GM23338 (cell line): ENCODE measurements at regions not wholly inside any gene's neighbourhood (a gene's known extent, or its start where the extent isn't known, plus 50 kb on each side); places are given as distances from the start of the nearest gene placed in this dataset.

Experiments used
- ATAC-seq: fragments of 200-7000 bp; cut with Tn5 transposase; 3 replicates; pipeline ENCODE4 v1.9.1; 2020
- DNase-seq: peaks from one replicate; pipeline ENCODE4 v3.0.0-alpha.2; 2015; ENCODE audit warnings: low spot score
- H2AFZ ChIP-seq: fragments of 200-600 bp; sonication (generic); 2 replicates; pipeline ENCODE4 v1.8.0; 2016; ENCODE audit warnings: antibody characterized with exemption, mild to moderate bottlenecking, moderate library complexity
- H3F3A ChIP-seq: fragments of 200-600 bp; sonication (generic); replicated peaks from 2 replicates; pipeline ENCODE4 v1.8.0; 2017; ENCODE audit warnings: antibody characterized with exemption, mixed run types, low read depth
- H3K27ac ChIP-seq: fragments of 200-600 bp; sonication (generic); 2 replicates; pipeline ENCODE4 v1.6.1; 2016; ENCODE audit warnings: low read depth
- H3K27me3 ChIP-seq: fragments of 200-600 bp; sonication (generic); 2 replicates; pipeline ENCODE4 v1.8.0; 2016; ENCODE audit warnings: mild to moderate bottlenecking, mixed run types, moderate library complexity; ENCODE audit not compliant: insufficient read depth
- H3K36me3 ChIP-seq: fragments of 200-600 bp; sonication (generic); 2 replicates; pipeline ENCODE4 v1.8.0; 2016; ENCODE audit warnings: mild to moderate bottlenecking; ENCODE audit not compliant: insufficient read depth
- H3K4me1 ChIP-seq: fragments of 200-600 bp; sonication (generic); 2 replicates; pipeline ENCODE4 v1.8.0; 2016; ENCODE audit warnings: mild to moderate bottlenecking, moderate library complexity; ENCODE audit not compliant: insufficient read depth
- H3K4me2 ChIP-seq: fragments of 200-600 bp; sonication (generic); 2 replicates; pipeline ENCODE4 v1.7.1; 2017; ENCODE audit warnings: mixed run types
- H3K4me3 ChIP-seq: fragments of 200-600 bp; sonication (generic); 2 replicates; pipeline ENCODE4 v1.6.1; 2016; ENCODE audit warnings: mixed run types
- H3K79me2 ChIP-seq: fragments of 200-600 bp; sonication (generic); replicated peaks from 2 replicates; pipeline ENCODE4 v1.8.0; 2017; ENCODE audit warnings: mild to moderate bottlenecking; ENCODE audit not compliant: insufficient read depth
- H3K9me2 ChIP-seq: fragments of 200-600 bp; sonication (generic); 2 replicates; pipeline ENCODE4 v1.8.0; 2017; ENCODE audit not compliant: insufficient read depth
- H4K20me1 ChIP-seq: fragments of 200-600 bp; sonication (generic); replicated peaks from 2 replicates; pipeline ENCODE4 v1.8.0; 2017; ENCODE audit warnings: mild to moderate bottlenecking; ENCODE audit not compliant: insufficient read depth
- H3K27ac Mint-ChIP-seq: 2 replicates; pipeline ENCODE4 v1.8.0; 2020; ENCODE audit warnings: inconsistent platforms, mild to moderate bottlenecking, moderate library complexity, mixed read lengths
- H3K27me3 Mint-ChIP-seq: 3 replicates; pipeline ENCODE4 v1.8.0; 2022; ENCODE audit warnings: low read depth, mild to moderate bottlenecking, moderate library complexity, mixed read lengths, inconsistent platforms; ENCODE audit not compliant: insufficient read depth, poor library complexity
- H3K36me3 Mint-ChIP-seq: 3 replicates; pipeline ENCODE4 v1.8.0; 2021; ENCODE audit warnings: low read depth, mild to moderate bottlenecking, inconsistent platforms, moderate library complexity, mixed read lengths
- H3K4me1 Mint-ChIP-seq: 3 replicates; pipeline ENCODE4 v1.8.0; 2020; ENCODE audit warnings: mild to moderate bottlenecking, inconsistent platforms, mixed read lengths
- H3K4me3 Mint-ChIP-seq: 3 replicates; pipeline ENCODE4 v1.8.0; 2021; ENCODE audit warnings: moderate library complexity, mild to moderate bottlenecking, inconsistent platforms, mixed read lengths
- H3K9me3 Mint-ChIP-seq: 3 replicates; pipeline ENCODE4 v1.8.0; 2020; ENCODE audit warnings: moderate library complexity, mild to moderate bottlenecking, inconsistent platforms, mixed read lengths
- CREB1 ChIP-seq: fragments of 250-450 bp; sonication (Bioruptor Pico); IDR thresholded peaks from 2 replicates; pipeline ENCODE4 v1.5.0; 2020; ENCODE audit warnings: low read depth, mild to moderate bottlenecking, moderate library complexity
- CTCF ChIP-seq, 2 experiments: fragments of 200-600 bp in 1 of 2; sonication (generic) in 1 of 2; conservative IDR thresholded peaks; 2 replicates each; pipeline versions ENCODE4 v1.5.1 to v1.6.1; 2016 to 2017; ENCODE audit warnings: antibody characterized with exemption in 2 of 2, low read depth in 2 of 2, mild to moderate bottlenecking in 2 of 2, moderate library complexity in 1 of 2
- ETS1 ChIP-seq: IDR thresholded peaks from 2 replicates; pipeline ENCODE4 v1.6.1; 2016; ENCODE audit warnings: antibody characterized with exemption
- EZH2 ChIP-seq: fragments of 200-600 bp; sonication (generic); IDR thresholded peaks from one replicate; pipeline ENCODE4 v1.8.0; 2017; ENCODE audit warnings: antibody characterized with exemption, mild to moderate bottlenecking, low read depth; ENCODE audit not compliant: unreplicated experiment
- EZH2phosphoT487 ChIP-seq: fragments of 200-600 bp; sonication (generic); IDR thresholded peaks from one replicate; pipeline ENCODE4 v1.8.1; 2018; ENCODE audit warnings: antibody characterized with exemption; ENCODE audit not compliant: unreplicated experiment
- JUNB ChIP-seq: IDR thresholded peaks from one replicate; pipeline ENCODE4 v1.6.1; 2016; ENCODE audit warnings: antibody characterized with exemption; ENCODE audit not compliant: unreplicated experiment
- NANOG ChIP-seq: IDR thresholded peaks from 2 replicates; pipeline ENCODE4 v1.6.1; 2016; ENCODE audit warnings: antibody characterized with exemption, borderline replicate concordance
- POLR2AphosphoS5 ChIP-seq: IDR thresholded peaks from 2 replicates; pipeline ENCODE4 v1.6.1; 2016; ENCODE audit warnings: antibody characterized with exemption, low read depth
- REST ChIP-seq: IDR thresholded peaks from one replicate; pipeline ENCODE4 v1.6.1; 2018; ENCODE audit warnings: antibody characterized with exemption; ENCODE audit not compliant: unreplicated experiment
- STAT1 ChIP-seq: IDR thresholded peaks from one replicate; pipeline ENCODE4 v1.6.1; 2016; ENCODE audit warnings: antibody characterized with exemption; ENCODE audit not compliant: unreplicated experiment
- ZNF114 ChIP-seq: fragments of 250-450 bp; sonication (Bioruptor Pico); IDR thresholded peaks from 2 replicates; pipeline ENCODE4 v1.5.0; 2020; ENCODE audit warnings: mild to moderate bottlenecking, moderate library complexity
- ZNF331 ChIP-seq: fragments of 250-450 bp; sonication (Bioruptor Pico); IDR thresholded peaks from 2 replicates; pipeline ENCODE4 v1.5.0; 2020; ENCODE audit warnings: low read depth, mild to moderate bottlenecking, moderate library complexity
- ZNF462 ChIP-seq: fragments of 250-450 bp; sonication (Bioruptor Pico); IDR thresholded peaks from 2 replicates; pipeline ENCODE4 v1.5.0; 2020; ENCODE audit warnings: mild to moderate bottlenecking, moderate library complexity

GRCh38 chr11:129610125-129610524 lies 205.5 kb upstream of the TMEM45B start:
- Histone ChIP-seq H3K4me2 (no peak overlapping the region), H3K27me3 (no peaks in the 10 kb centered on the region), H3K36me3 (no peaks in the 10 kb centered on the region), H4K20me1 (no peaks in the 10 kb centered on the region), H3K4me1 (no peaks in the 10 kb centered on the region), H3K9me2 (no peaks in the 10 kb centered on the region), H3F3A (no peaks in the 10 kb centered on the region), H3K79me2 (no peaks in the 10 kb centered on the region), H3K4me3 (no peak overlapping the region), H3K27ac (no peak overlapping the region), H2AFZ (no peak overlapping the region)
- H3K27me3 Mint-ChIP-seq, result peaks cover 3% of the 10 kb centered on the region
- ATAC-seq (no peak), DNase-seq (no peak)
- H3K27ac Mint-ChIP-seq, result no peak overlapping the region
- no peak overlapping the region for H3K4me3 Mint-ChIP-seq
- no peaks in the 10 kb centered on the region for H3K4me1 Mint-ChIP-seq
- TF ChIP-seq EZH2 (no peak), CREB1 (no peak), ETS1 (no peak), STAT1 (no peak), ZNF331 (no peak), JUNB (no peak), EZH2phosphoT487 (no peak), NANOG (no peak), REST (no peak), ZNF462 (CRISPR knock-in tag) (no peak), CTCF (conservative IDR thresholded peaks at IDR 0.05; ENCODE audit: low read depth in 2 of 2) (no peak), ZNF114 (no peak), POLR2AphosphoS5 (no peak)
- H3K36me3 Mint-ChIP-seq, result no peaks in the 10 kb centered on the region
- no peaks in the 10 kb centered on the region for H3K9me3 Mint-ChIP-seq
